H9 (cell line): ENCODE measurements at regions not wholly inside any gene's neighbourhood (a gene's known extent, or its start where the extent isn't known, plus 50 kb on each side); places are given as distances from the start of the nearest gene placed in this dataset.

Experiments
- DNase-seq: peaks from one replicate; pipeline ENCODE4 v3.0.0-alpha.2; 2017
- H2AFZ ChIP-seq: one replicate; pipeline ENCODE4 v1.6.1; 2013; ENCODE audit warnings: mild to moderate bottlenecking, low read length, control low read depth, moderate library complexity
- H2AK5ac ChIP-seq: 2 replicates; pipeline ENCODE4 v1.6.1; 2013; ENCODE audit warnings: low read length, control low read depth, mixed read lengths; ENCODE audit not compliant: insufficient read length
- H2BK120ac ChIP-seq: one replicate; pipeline ENCODE4 v1.6.1; 2013; ENCODE audit warnings: low read depth, mild to moderate bottlenecking, low read length, control low read depth, inconsistent platforms; ENCODE audit not compliant: poor library complexity, severe bottlenecking
- H2BK12ac ChIP-seq: 2 replicates; pipeline ENCODE4 v1.6.1; 2013; ENCODE audit warnings: low read length, control low read depth, mixed read lengths, low read depth; ENCODE audit not compliant: insufficient read length
- H2BK15ac ChIP-seq: 2 replicates; pipeline ENCODE4 v1.6.1; 2013; ENCODE audit warnings: low read depth, low read length, control low read depth
- H2BK20ac ChIP-seq: one replicate; pipeline ENCODE4 v1.6.1; 2013; ENCODE audit warnings: low read depth, mild to moderate bottlenecking, low read length, control low read depth, inconsistent platforms; ENCODE audit not compliant: poor library complexity, severe bottlenecking
- H2BK5ac ChIP-seq: 2 replicates; pipeline ENCODE4 v1.6.1; 2013; ENCODE audit warnings: low read length, control low read depth, mixed read lengths; ENCODE audit not compliant: insufficient read length
- H3K14ac ChIP-seq: 2 replicates; pipeline ENCODE4 v1.6.1; 2013; ENCODE audit warnings: low read length, control low read depth; ENCODE audit not compliant: insufficient read depth
- H3K18ac ChIP-seq: 2 replicates; pipeline ENCODE4 v1.6.1; 2013; ENCODE audit warnings: low read depth, mild to moderate bottlenecking, mixed read lengths, low read length, control low read depth; ENCODE audit not compliant: insufficient read length
- H3K23ac ChIP-seq: 2 replicates; pipeline ENCODE4 v1.6.1; 2013; ENCODE audit warnings: low read length, control low read depth, mixed read lengths, low read depth; ENCODE audit not compliant: insufficient read length
- H3K23me2 ChIP-seq: 2 replicates; pipeline ENCODE4 v1.6.1; 2013; ENCODE audit warnings: low read depth, mild to moderate bottlenecking, mixed read lengths, low read length, control low read depth; ENCODE audit not compliant: insufficient read length, poor library complexity, severe bottlenecking
- H3K27ac ChIP-seq: 2 replicates; pipeline ENCODE4 v1.5.1; 2013; ENCODE audit warnings: low read length, control low read depth, mixed read lengths, low read depth; ENCODE audit not compliant: insufficient read length
- H3K27me3 ChIP-seq: 2 replicates; pipeline ENCODE4 v1.6.1; 2013; ENCODE audit warnings: low read length, control low read depth, inconsistent platforms; ENCODE audit not compliant: insufficient read depth
- H3K4ac ChIP-seq: 2 replicates; pipeline ENCODE4 v1.6.1; 2013; ENCODE audit warnings: low read depth, mild to moderate bottlenecking, control low read depth, inconsistent platforms, low read length, moderate library complexity
- H3K4me1 ChIP-seq: 2 replicates; pipeline ENCODE4 v1.6.1; 2013; ENCODE audit warnings: low read length, control low read depth, inconsistent platforms; ENCODE audit not compliant: insufficient read depth
- H3K4me2 ChIP-seq: 2 replicates; pipeline ENCODE4 v1.6.1; 2013; ENCODE audit warnings: low read length, control low read depth, mixed read lengths; ENCODE audit not compliant: insufficient read length, insufficient read depth
- H3K56ac ChIP-seq: 2 replicates; pipeline ENCODE4 v1.6.1; 2013; ENCODE audit warnings: low read depth, mild to moderate bottlenecking, mixed read lengths, low read length, control low read depth; ENCODE audit not compliant: insufficient read length
- H3K79me1 ChIP-seq: 2 replicates; pipeline ENCODE4 v1.6.1; 2013; ENCODE audit warnings: low read depth, mild to moderate bottlenecking, moderate library complexity, low read length, control low read depth, inconsistent platforms; ENCODE audit not compliant: insufficient read depth, poor library complexity, severe bottlenecking
- H3K79me2 ChIP-seq: 2 replicates; pipeline ENCODE4 v1.6.1; 2013; ENCODE audit warnings: low read length, control low read depth, inconsistent platforms; ENCODE audit not compliant: insufficient read depth
- H3K9ac ChIP-seq: 2 replicates; pipeline ENCODE4 v1.6.1; 2013; ENCODE audit warnings: low read length, control low read depth, mixed read lengths; ENCODE audit not compliant: insufficient read length; ENCODE audit errors: extremely low read depth
- H3K9me3 ChIP-seq: one replicate; pipeline ENCODE4 v1.6.1; 2013; ENCODE audit warnings: low read depth, low read length, inconsistent platforms; ENCODE audit not compliant: control insufficient read depth
- H3T11ph ChIP-seq: one replicate; pipeline ENCODE4 v1.6.1; 2013; ENCODE audit warnings: mild to moderate bottlenecking, low read length, control low read depth, inconsistent platforms
- H4K20me1 ChIP-seq: one replicate; pipeline ENCODE4 v1.6.1; 2013; ENCODE audit not compliant: control insufficient read depth, insufficient read length, insufficient read depth
- H4K5ac ChIP-seq: 2 replicates; pipeline ENCODE4 v1.6.1; 2013; ENCODE audit warnings: low read depth, mild to moderate bottlenecking, mixed read lengths, low read length, control low read depth; ENCODE audit not compliant: insufficient read length
- H4K8ac ChIP-seq: replicated peaks from 2 replicates; pipeline ENCODE4 v1.6.1; 2013; ENCODE audit warnings: low read length, control low read depth, mixed read lengths, low read depth; ENCODE audit not compliant: insufficient read length
- H4K91ac ChIP-seq: 2 replicates; pipeline ENCODE4 v1.6.1; 2013; ENCODE audit warnings: low read depth, mild to moderate bottlenecking, moderate library complexity, mixed read lengths, low read length, control low read depth; ENCODE audit not compliant: insufficient read length
- H3K27ac Mint-ChIP-seq, 3 experiments: 2 replicates in 2 of 3; 3 replicates in 1 of 3; pipeline ENCODE4 v1.8.0; 2020 to 2021; ENCODE audit warnings: mixed read lengths in 3 of 3, mild to moderate bottlenecking in 1 of 3, moderate library complexity in 1 of 3
- H3K27me3 Mint-ChIP-seq: 2 replicates; pipeline ENCODE4 v1.8.0; 2021; ENCODE audit warnings: low read depth, mild to moderate bottlenecking, moderate library complexity, mixed read lengths
- H3K36me3 Mint-ChIP-seq, 3 experiments: 2 replicates in 2 of 3; 3 replicates in 1 of 3; pipeline ENCODE4 v1.8.0; 2020 to 2021; ENCODE audit warnings: low read depth in 3 of 3, mixed read lengths in 3 of 3; ENCODE audit not compliant: insufficient read depth in 1 of 3
- H3K4me1 Mint-ChIP-seq, 2 experiments: 2 replicates each; pipeline ENCODE4 v1.8.0; 2020; ENCODE audit warnings: mixed read lengths in 2 of 2
- H3K4me3 Mint-ChIP-seq, 2 experiments: 2 replicates in 1 of 2; 3 replicates in 1 of 2; pipeline ENCODE4 v1.8.0; 2020 to 2021; ENCODE audit warnings: mild to moderate bottlenecking in 2 of 2, mixed read lengths in 2 of 2, moderate library complexity in 1 of 2
- H3K9me3 Mint-ChIP-seq, 2 experiments: 2 replicates in 1 of 2; 3 replicates in 1 of 2; pipeline ENCODE4 v1.8.0; 2020; ENCODE audit warnings: mild to moderate bottlenecking in 2 of 2, mixed read lengths in 2 of 2, moderate library complexity in 1 of 2
- CTCF ChIP-seq: fragments of 200-600 bp; sonication (generic); conservative IDR thresholded peaks from 3 replicates; pipeline ENCODE4 v1.8.0; 2021; ENCODE audit warnings: antibody characterized with exemption, mild to moderate bottlenecking
- WGBS: extraction: QIAGEN DNeasy Blood & Tissue Kit; methylation state at CpG from one replicate; pipeline ENCODE4 v1.1.7; 2013; ENCODE audit warnings: missing lambda C conversion rate, low lambda C conversion rate, mixed read lengths; ENCODE audit not compliant: insufficient read length; ENCODE audit errors: extremely low coverage; 5-methylcytosine and 5-hydroxymethylcytosine counted together

DNA sequence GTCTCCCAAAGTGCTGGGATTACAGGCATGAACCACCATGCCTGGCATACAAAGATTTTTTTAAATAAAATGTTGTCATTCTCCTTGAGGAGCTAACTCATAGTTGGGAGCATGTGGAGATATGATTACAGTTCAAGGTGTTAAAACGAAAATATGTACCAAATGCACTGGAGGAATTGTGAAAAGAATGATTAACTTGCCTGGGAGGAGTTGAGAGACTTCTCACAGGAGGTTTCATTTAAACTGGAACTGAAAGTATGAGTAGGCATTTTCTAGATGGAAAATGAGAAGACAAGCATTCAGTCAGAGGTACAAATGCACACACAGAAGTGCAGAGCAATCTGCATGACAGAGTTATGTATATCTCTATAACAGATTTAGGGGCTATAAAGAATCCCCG lies 126.6 kb upstream of the PDE1A start:
- Histone ChIP-seq H3K27me3 (no peaks in the 10 kb centered on the region), H3K79me1 (no peaks in the 10 kb centered on the region), H3K9ac (no peak overlapping the region), H2AK5ac (no peak overlapping the region), H4K5ac (no peak overlapping the region), H2BK120ac (no peak overlapping the region), H2BK15ac (no peak overlapping the region), H3K18ac (no peak overlapping the region), H3K79me2 (no peaks in the 10 kb centered on the region), H3K4me2 (no peak overlapping the region), H3K4ac (no peak overlapping the region), H4K20me1 (no peaks in the 10 kb centered on the region), H2AFZ (no peak overlapping the region), H2BK5ac (no peak overlapping the region), H2BK12ac (no peak overlapping the region), H4K8ac (no peak overlapping the region), H3K4me1 (no peaks in the 10 kb centered on the region), H3K23ac (no peak overlapping the region), H3T11ph (no peak overlapping the region), H3K23me2 (no peaks in the 10 kb centered on the region), H3K56ac (no peak overlapping the region), H3K27ac (no peak overlapping the region), H3K14ac (no peak overlapping the region), H2BK20ac (no peak overlapping the region), H3K9me3 (no peaks in the 10 kb centered on the region), H4K91ac (no peak overlapping the region)
- Mint-ChIP-seq H3K27me3 (no peaks in the 10 kb centered on the region), H3K36me3 (no peaks in the 10 kb centered on the region; a peak in 1 of 7 replicates), H3K4me1 (peaks cover 2 to 10% of the 10 kb centered on the region in 2 experiments; a peak in 3 of 4 replicates), H3K4me3 (no peak overlapping the region), H3K9me3 (no peaks in the 10 kb centered on the region; a peak in 1 of 5 replicates), H3K27ac (no peak overlapping the region)
- no CpG with 5 or more reads among the region's 2 CpGs for WGBS
- no peak for DNase-seq
- TF ChIP-seq CTCF: no peak
